HepG2 (cell line): ENCODE measurements at regions not wholly inside any gene's neighbourhood (a gene's known extent, or its start where the extent isn't known, plus 50 kb on each side); places are given as distances from the start of the nearest gene placed in this dataset.
"Not testable (repeated sequence)": the region's sequence is repeated elsewhere in the genome, so short reads cannot be mapped to it uniquely, and the experiment has no call there.

Source experiments
- EZH2 ChIP-seq: conservative IDR thresholded peaks from 2 replicates; pipeline ENCODE4 v1.6.1; 2012; ENCODE audit warnings: mild to moderate bottlenecking, low read depth, low read length, moderate library complexity
- FOXM1 ChIP-seq: sonication (generic); formaldehyde crosslinking; IDR thresholded peaks from 2 replicates; pipeline ENCODE4 v1.5.0; 2020; ENCODE audit warnings: missing genetic modification reagents
- IRF2 ChIP-seq: IDR thresholded peaks from 2 replicates; pipeline ENCODE4 v1.6.1; 2018; ENCODE audit warnings: missing genetic modification reagents, missing compliant biosample characterization
- SMC3 ChIP-seq: IDR thresholded peaks from 2 replicates; pipeline ENCODE4 v1.6.1; 2011; ENCODE audit warnings: low read length, improper control_type of control experiment
- ZBTB7A ChIP-seq: sonication (generic); formaldehyde crosslinking; IDR thresholded peaks from 2 replicates; pipeline ENCODE4 v1.8.0; 2022; ENCODE audit warnings: mild to moderate bottlenecking, missing genetic modification reagents
- TF ChIP-seq, protein P1 (sequence below): sonication (generic); formaldehyde crosslinking; IDR thresholded peaks from 2 replicates; pipeline ENCODE4 v1.5.0; 2020; ENCODE audit warnings: mild to moderate bottlenecking, missing genetic modification reagents, moderate library complexity
- TF ChIP-seq, protein P2 (sequence below), 2 experiments: sonication (generic) in 1 of 2; formaldehyde crosslinking in 1 of 2; IDR thresholded peaks; 2 replicates each; pipeline versions ENCODE4 v1.5.1 to v1.6.1; 2011 to 2020; ENCODE audit warnings: borderline replicate concordance in 1 of 2, low read depth in 1 of 2, low read length in 1 of 2, mild to moderate bottlenecking in 1 of 2, missing genetic modification reagents in 1 of 2, moderate library complexity in 1 of 2
- TF ChIP-seq, protein P3 (sequence below): sonication (generic); formaldehyde crosslinking; conservative IDR thresholded peaks from 2 replicates; pipeline ENCODE4 v1.4.0; 2020; ENCODE audit warnings: missing genetic modification reagents
- TF ChIP-seq, protein P4 (sequence below): sonication (generic); formaldehyde crosslinking; IDR thresholded peaks from 2 replicates; pipeline ENCODE4 v1.5.1; 2020; ENCODE audit warnings: missing genetic modification reagents, mild to moderate bottlenecking, borderline replicate concordance

DNA sequence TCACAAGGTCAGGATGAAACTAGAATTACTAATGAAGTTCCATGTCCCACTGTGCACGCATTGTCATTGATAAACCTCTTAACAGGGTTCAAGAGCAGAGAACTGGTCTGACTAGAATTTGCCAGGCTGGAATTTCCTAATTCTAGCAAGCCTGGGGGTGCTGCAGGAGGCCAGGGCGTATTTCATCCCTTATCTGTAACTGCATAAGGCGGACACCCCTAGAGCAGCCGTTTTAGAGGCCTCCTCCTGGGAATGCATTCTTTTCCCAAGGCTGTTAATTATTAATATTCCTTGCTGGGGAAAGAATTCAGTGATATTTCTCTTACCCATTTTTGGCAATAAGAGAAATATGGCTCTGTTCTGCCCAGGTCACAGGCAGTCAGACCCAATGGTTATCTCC is 124.5 kb upstream of the PRDX6 start:
- TF ChIP-seq, protein P1, sequence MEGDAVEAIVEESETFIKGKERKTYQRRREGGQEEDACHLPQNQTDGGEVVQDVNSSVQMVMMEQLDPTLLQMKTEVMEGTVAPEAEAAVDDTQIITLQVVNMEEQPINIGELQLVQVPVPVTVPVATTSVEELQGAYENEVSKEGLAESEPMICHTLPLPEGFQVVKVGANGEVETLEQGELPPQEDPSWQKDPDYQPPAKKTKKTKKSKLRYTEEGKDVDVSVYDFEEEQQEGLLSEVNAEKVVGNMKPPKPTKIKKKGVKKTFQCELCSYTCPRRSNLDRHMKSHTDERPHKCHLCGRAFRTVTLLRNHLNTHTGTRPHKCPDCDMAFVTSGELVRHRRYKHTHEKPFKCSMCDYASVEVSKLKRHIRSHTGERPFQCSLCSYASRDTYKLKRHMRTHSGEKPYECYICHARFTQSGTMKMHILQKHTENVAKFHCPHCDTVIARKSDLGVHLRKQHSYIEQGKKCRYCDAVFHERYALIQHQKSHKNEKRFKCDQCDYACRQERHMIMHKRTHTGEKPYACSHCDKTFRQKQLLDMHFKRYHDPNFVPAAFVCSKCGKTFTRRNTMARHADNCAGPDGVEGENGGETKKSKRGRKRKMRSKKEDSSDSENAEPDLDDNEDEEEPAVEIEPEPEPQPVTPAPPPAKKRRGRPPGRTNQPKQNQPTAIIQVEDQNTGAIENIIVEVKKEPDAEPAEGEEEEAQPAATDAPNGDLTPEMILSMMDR (CRISPR knock-in tag) = not testable (repeated sequence)
- not testable (repeated sequence) for TF ChIP-seq SMC3; EZH2; ZBTB7A (CRISPR knock-in tag); IRF2 (CRISPR knock-in tag); FOXM1 (CRISPR knock-in tag)
- TF ChIP-seq, protein P2, sequence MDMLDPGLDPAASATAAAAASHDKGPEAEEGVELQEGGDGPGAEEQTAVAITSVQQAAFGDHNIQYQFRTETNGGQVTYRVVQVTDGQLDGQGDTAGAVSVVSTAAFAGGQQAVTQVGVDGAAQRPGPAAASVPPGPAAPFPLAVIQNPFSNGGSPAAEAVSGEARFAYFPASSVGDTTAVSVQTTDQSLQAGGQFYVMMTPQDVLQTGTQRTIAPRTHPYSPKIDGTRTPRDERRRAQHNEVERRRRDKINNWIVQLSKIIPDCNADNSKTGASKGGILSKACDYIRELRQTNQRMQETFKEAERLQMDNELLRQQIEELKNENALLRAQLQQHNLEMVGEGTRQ (IDR thresholded peaks at IDR 0.05; ENCODE audit: low read depth, low read length) = not testable (repeated sequence)
- TF ChIP-seq, protein P2 (CRISPR knock-in tag; IDR thresholded peaks at IDR 0.05; ENCODE audit: borderline replicate concordance) = not testable (repeated sequence)
- TF ChIP-seq, protein P3, sequence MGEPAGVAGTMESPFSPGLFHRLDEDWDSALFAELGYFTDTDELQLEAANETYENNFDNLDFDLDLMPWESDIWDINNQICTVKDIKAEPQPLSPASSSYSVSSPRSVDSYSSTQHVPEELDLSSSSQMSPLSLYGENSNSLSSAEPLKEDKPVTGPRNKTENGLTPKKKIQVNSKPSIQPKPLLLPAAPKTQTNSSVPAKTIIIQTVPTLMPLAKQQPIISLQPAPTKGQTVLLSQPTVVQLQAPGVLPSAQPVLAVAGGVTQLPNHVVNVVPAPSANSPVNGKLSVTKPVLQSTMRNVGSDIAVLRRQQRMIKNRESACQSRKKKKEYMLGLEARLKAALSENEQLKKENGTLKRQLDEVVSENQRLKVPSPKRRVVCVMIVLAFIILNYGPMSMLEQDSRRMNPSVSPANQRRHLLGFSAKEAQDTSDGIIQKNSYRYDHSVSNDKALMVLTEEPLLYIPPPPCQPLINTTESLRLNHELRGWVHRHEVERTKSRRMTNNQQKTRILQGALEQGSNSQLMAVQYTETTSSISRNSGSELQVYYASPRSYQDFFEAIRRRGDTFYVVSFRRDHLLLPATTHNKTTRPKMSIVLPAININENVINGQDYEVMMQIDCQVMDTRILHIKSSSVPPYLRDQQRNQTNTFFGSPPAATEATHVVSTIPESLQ (CRISPR knock-in tag) = not testable (repeated sequence)
- TF ChIP-seq, protein P4, sequence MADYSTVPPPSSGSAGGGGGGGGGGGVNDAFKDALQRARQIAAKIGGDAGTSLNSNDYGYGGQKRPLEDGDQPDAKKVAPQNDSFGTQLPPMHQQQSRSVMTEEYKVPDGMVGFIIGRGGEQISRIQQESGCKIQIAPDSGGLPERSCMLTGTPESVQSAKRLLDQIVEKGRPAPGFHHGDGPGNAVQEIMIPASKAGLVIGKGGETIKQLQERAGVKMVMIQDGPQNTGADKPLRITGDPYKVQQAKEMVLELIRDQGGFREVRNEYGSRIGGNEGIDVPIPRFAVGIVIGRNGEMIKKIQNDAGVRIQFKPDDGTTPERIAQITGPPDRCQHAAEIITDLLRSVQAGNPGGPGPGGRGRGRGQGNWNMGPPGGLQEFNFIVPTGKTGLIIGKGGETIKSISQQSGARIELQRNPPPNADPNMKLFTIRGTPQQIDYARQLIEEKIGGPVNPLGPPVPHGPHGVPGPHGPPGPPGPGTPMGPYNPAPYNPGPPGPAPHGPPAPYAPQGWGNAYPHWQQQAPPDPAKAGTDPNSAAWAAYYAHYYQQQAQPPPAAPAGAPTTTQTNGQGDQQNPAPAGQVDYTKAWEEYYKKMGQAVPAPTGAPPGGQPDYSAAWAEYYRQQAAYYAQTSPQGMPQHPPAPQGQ = not testable (repeated sequence)
